ENCODE measurements at regions not wholly inside any gene's neighbourhood (a gene's known extent, or its start where the extent isn't known, plus 50 kb on each side); places are given as distances from the start of the nearest gene placed in this dataset.

GRCh38 chr15:81863162-81863561, 182.7 kb downstream of the MEX3B start:
- Histone ChIP-seq H3K9ac (ENCODE audit: low read depth, low read length) (no peak overlapping the region), H3K27me3 (ENCODE audit: insufficient read depth, low read length) (no peaks in the 10 kb centered on the region), H3K4me3 (ENCODE audit: low read length) (no peak overlapping the region), H3K27ac (ENCODE audit: low read depth, low read length) (no peak overlapping the region), H3K36me3 (ENCODE audit: insufficient read depth, low read length) (peaks cover 8% of the 10 kb centered on the region; the same call in 1 of the 2 replicates), H3K4me1 (ENCODE audit: insufficient read depth, low read length) (no peaks in the 10 kb centered on the region), H3K9me3 (ENCODE audit: insufficient read depth, low read depth, low read length) (no peaks in the 10 kb centered on the region)
- 72% methylated on average over 2 of the region's 2 CpGs for WGBS

- H3K4me1 ChIP-seq (ENCODE audit: insufficient read depth, low read length) = no peaks in the 10 kb centered on the region
- H3K9me3 ChIP-seq (ENCODE audit: insufficient read depth, low read depth, low read length) = no peaks in the 10 kb centered on the region
- H3K27ac ChIP-seq (ENCODE audit: low read depth, low read length) = no peak overlapping the region
- WGBS = 95% methylated on average over 9 of the region's 9 CpGs
- no peak overlapping the region for H3K9ac ChIP-seq (ENCODE audit: low read depth, low read length)
- H3K27me3 ChIP-seq (ENCODE audit: insufficient read depth, low read length) = no peaks in the 10 kb centered on the region
- H3K36me3 ChIP-seq (ENCODE audit: insufficient read depth, low read length) = peaks cover 14% of the 10 kb centered on the region; the same call in 1 of the 2 replicates
- H3K4me3 ChIP-seq (ENCODE audit: low read length) = no peak overlapping the region
These were observed 185.9 kb downstream of the MEX3B start for GRCh38 chr15:81859737-81860516.

DNA sequence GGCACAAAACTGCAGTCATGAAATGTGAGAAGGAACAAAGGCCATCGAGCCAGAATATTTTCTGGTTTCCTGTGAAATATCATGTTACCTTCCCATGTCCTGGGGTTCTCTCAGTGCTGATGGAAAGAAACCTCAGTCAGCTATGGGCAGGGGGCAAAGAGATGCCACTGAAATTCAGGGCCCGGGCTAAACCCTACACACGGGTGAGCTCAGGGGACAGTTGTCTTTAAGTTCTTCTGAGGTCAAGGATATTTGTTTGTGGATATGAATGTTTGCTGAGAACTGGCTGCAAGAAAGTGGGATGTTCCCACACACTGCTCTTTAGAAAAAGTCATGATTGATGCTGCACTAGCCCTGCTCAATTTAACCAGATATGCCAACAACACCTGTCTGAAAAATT, 187.2 kb downstream of the MEX3B start:
- Histone ChIP-seq H3K9me3 (ENCODE audit: insufficient read depth, low read depth, low read length) (no peaks in the 10 kb centered on the region), H3K27ac (ENCODE audit: low read depth, low read length) (no peak overlapping the region), H3K27me3 (ENCODE audit: insufficient read depth, low read length) (no peaks in the 10 kb centered on the region), H3K4me3 (ENCODE audit: low read length) (no peak overlapping the region), H3K9ac (ENCODE audit: low read depth, low read length) (no peak overlapping the region), H3K4me1 (ENCODE audit: insufficient read depth, low read length) (no peaks in the 10 kb centered on the region), H3K36me3 (ENCODE audit: insufficient read depth, low read length) (peaks cover 14% of the 10 kb centered on the region; the same call in 1 of the 2 replicates)
- WGBS = 94% methylated on average over 3 of the region's 3 CpGs

DNA sequence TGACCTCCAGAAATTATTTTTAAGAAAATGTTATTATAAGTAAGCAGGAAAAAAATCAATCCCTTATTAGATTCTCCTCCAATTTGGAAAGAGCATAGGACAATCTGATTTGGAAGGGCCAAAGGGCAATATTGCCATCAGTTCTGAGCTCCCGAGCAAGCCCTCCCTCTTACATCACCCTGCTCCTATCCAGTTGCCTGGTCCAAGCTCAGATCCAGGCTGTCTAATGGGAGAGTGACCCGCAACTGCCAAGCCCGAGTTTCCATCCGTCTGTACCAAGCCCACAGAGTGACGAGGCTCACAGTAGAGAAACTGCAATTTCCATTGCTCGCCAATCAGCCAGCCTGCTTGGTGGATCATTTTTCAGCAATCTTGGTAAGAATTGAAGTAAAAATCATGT, 187.7 kb downstream of the MEX3B start:
- Histone ChIP-seq H3K36me3 (ENCODE audit: insufficient read depth, low read length) (peaks cover 14% of the 10 kb centered on the region; the same call in 1 of the 2 replicates), H3K9ac (ENCODE audit: low read depth, low read length) (no peak overlapping the region), H3K4me1 (ENCODE audit: insufficient read depth, low read length) (no peaks in the 10 kb centered on the region), H3K9me3 (ENCODE audit: insufficient read depth, low read depth, low read length) (no peaks in the 10 kb centered on the region), H3K4me3 (ENCODE audit: low read length) (no peak overlapping the region), H3K27me3 (ENCODE audit: insufficient read depth, low read length) (no peaks in the 10 kb centered on the region), H3K27ac (ENCODE audit: low read depth, low read length) (no peak overlapping the region)
- WGBS = 95% methylated on average over 6 of the region's 6 CpGs

DNA sequence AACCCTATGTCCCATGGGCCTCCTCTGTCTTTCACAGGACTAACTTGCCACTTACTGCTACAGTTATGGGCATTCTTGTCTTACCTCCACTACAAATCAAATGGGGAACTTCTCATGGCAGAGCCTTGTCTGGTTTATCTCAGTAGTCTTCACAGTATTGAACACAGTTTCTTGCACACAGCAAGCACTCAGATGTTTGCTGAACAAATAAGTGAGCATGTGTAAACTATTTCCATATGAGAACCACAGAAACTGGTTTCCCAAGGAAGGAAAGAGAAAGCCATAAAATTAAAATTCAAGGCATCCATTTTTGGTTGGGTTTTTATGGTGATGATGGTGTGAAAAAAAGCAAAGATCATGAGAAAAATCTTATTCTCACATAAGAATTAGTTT, 189.2 kb downstream of the MEX3B start:
- no peaks in the 10 kb centered on the region for H3K9me3 ChIP-seq (ENCODE audit: insufficient read depth, low read depth, low read length)
- no peaks in the 10 kb centered on the region for H3K27me3 ChIP-seq (ENCODE audit: insufficient read depth, low read length)
- H3K4me1 ChIP-seq (ENCODE audit: insufficient read depth, low read length) = no peaks in the 10 kb centered on the region
- no peak overlapping the region for H3K9ac ChIP-seq (ENCODE audit: low read depth, low read length)
- no peak overlapping the region for H3K27ac ChIP-seq (ENCODE audit: low read depth, low read length)
- 0 out of 2 replicates have a peak, but pooled peaks cover 14% of the 10 kb centered on the region for H3K36me3 ChIP-seq (ENCODE audit: insufficient read depth, low read length)
- no peak overlapping the region for H3K4me3 ChIP-seq (ENCODE audit: low read length)

GRCh38 chr15:81856001-81856633, 189.7 kb downstream of the MEX3B start:
- H3K36me3 ChIP-seq (ENCODE audit: insufficient read depth, low read length) = 0 out of 2 replicates have a peak, but pooled peaks cover 14% of the 10 kb centered on the region
- no peaks in the 10 kb centered on the region for H3K27me3 ChIP-seq (ENCODE audit: insufficient read depth, low read length)
- 96% methylated on average over 10 of the region's 10 CpGs for WGBS
- H3K4me3 ChIP-seq (ENCODE audit: low read length) = no peak overlapping the region
- H3K9ac ChIP-seq (ENCODE audit: low read depth, low read length) = no peak overlapping the region
- no peaks in the 10 kb centered on the region for H3K9me3 ChIP-seq (ENCODE audit: insufficient read depth, low read depth, low read length)
- H3K4me1 ChIP-seq (ENCODE audit: insufficient read depth, low read length) = no peaks in the 10 kb centered on the region
- no peak overlapping the region for H3K27ac ChIP-seq (ENCODE audit: low read depth, low read length)

GRCh38 chr15:81853150-81853748, 192.6 kb downstream of the MEX3B start:
- Histone ChIP-seq H3K9me3 (ENCODE audit: insufficient read depth, low read depth, low read length) (no peaks in the 10 kb centered on the region), H3K36me3 (ENCODE audit: insufficient read depth, low read length) (0 out of 2 replicates have a peak, but pooled peaks cover 6% of the 10 kb centered on the region), H3K27me3 (ENCODE audit: insufficient read depth, low read length) (no peaks in the 10 kb centered on the region), H3K27ac (ENCODE audit: low read depth, low read length) (no peak overlapping the region), H3K4me3 (ENCODE audit: low read length) (no peak overlapping the region), H3K4me1 (ENCODE audit: insufficient read depth, low read length) (no peaks in the 10 kb centered on the region), H3K9ac (ENCODE audit: low read depth, low read length) (no peak overlapping the region)
- 97% methylated on average over 3 of the region's 3 CpGs for WGBS

GRCh38 chr15:81852411-81853149, 193.2 kb downstream of the MEX3B start:
- 96% methylated on average over 2 of the region's 5 CpGs for WGBS
- H3K27ac ChIP-seq (ENCODE audit: low read depth, low read length) = no peak overlapping the region

DNA sequence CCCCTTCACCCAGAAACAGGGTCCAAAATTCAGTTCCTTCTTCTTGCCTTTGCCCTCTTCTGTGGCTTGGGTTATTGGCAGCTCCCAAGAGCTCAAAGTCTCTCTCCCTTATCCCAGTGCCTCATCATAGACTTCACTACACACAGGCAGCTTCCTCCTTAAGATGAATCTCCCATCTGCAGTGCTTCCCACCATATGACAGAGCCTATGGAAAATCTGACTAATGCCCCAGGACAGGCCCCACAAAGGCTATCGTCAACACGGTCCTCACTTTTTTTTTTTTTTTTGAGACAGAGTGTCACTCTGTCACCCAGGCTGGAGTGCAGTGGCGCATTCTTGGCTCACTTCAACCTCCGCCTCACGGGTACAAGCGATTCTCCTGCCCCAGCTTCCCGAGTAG, 194.1 kb downstream of the MEX3B start:
- no peaks in the 10 kb centered on the region for H3K4me1 ChIP-seq (ENCODE audit: insufficient read depth, low read length)
- 83% methylated on average over 7 of the region's 7 CpGs for WGBS
- no peak overlapping the region for H3K27ac ChIP-seq (ENCODE audit: low read depth, low read length)
- no peaks in the 10 kb centered on the region for H3K9me3 ChIP-seq (ENCODE audit: insufficient read depth, low read depth, low read length)
- H3K27me3 ChIP-seq (ENCODE audit: insufficient read depth, low read length) = no peaks in the 10 kb centered on the region
- no peak overlapping the region for H3K9ac ChIP-seq (ENCODE audit: low read depth, low read length)
- no peak overlapping the region for H3K4me3 ChIP-seq (ENCODE audit: low read length)
- 0 out of 2 replicates have a peak, but pooled peaks cover 2% of the 10 kb centered on the region for H3K36me3 ChIP-seq (ENCODE audit: insufficient read depth, low read length)

More at GRCh38 chr15:81852411-81853149, 193.2 kb downstream of the MEX3B start:
- Histone ChIP-seq H3K4me3 (ENCODE audit: low read length) (no peak overlapping the region), H3K4me1 (ENCODE audit: insufficient read depth, low read length) (no peaks in the 10 kb centered on the region), H3K9me3 (ENCODE audit: insufficient read depth, low read depth, low read length) (no peaks in the 10 kb centered on the region), H3K36me3 (ENCODE audit: insufficient read depth, low read length) (0 out of 2 replicates have a peak, but pooled peaks cover 6% of the 10 kb centered on the region), H3K27me3 (ENCODE audit: insufficient read depth, low read length) (no peaks in the 10 kb centered on the region), H3K9ac (ENCODE audit: low read depth, low read length) (no peak overlapping the region)

DNA sequence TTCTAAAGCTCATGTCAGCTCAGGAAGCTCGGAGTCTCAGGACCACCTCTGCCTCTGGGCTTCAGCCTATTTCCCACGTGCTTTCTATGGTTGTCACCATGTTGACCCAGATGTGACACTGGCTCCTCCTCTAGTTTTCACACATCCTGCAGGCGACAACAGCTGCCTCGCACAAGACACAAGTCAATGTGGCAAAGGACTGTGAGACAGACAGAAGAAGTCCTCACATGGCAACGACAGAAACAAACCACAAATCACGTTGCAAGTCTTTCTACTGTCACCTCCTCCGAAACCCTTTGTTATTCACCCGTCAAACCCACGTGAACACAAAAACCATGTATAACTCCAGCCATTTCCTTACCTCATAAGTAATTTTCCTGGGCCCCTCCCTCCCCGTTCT, 194.5 kb downstream of the MEX3B start:
- no peaks in the 10 kb centered on the region for H3K27me3 ChIP-seq (ENCODE audit: insufficient read depth, low read length)
- H3K36me3 ChIP-seq (ENCODE audit: insufficient read depth, low read length) = no peaks in the 10 kb centered on the region
- no peaks in the 10 kb centered on the region for H3K4me1 ChIP-seq (ENCODE audit: insufficient read depth, low read length)
- no peak overlapping the region for H3K9ac ChIP-seq (ENCODE audit: low read depth, low read length)
- H3K27ac ChIP-seq (ENCODE audit: low read depth, low read length) = no peak overlapping the region
- WGBS = 93% methylated on average over 10 of the region's 10 CpGs
- H3K4me3 ChIP-seq (ENCODE audit: low read length) = no peak overlapping the region
- no peaks in the 10 kb centered on the region for H3K9me3 ChIP-seq (ENCODE audit: insufficient read depth, low read depth, low read length)

DNA sequence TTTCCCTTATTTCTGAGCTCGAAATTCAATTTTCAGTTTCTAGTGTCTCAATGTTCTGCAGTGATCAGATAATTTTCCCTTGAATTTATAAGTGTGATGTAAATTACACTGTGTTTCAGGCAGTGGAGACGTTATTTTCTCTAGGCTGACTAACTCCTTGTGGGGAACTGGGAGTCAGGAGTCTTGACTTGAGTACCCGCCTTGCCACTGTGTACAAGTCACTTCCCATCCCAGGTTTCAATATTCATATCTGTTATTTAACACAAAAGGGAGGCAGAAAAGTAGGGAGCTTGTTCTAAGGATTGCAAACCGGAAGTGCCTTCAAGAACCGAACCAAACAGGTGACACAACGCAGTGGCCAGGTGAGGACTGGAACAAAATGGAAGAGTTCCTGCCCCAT, 196.5 kb downstream of the MEX3B start:
- no peaks in the 10 kb centered on the region for H3K4me1 ChIP-seq (ENCODE audit: insufficient read depth, low read length)
- 92% methylated on average over 6 of the region's 6 CpGs for WGBS
- no peak overlapping the region for H3K4me3 ChIP-seq (ENCODE audit: low read length)
- H3K27me3 ChIP-seq (ENCODE audit: insufficient read depth, low read length) = no peaks in the 10 kb centered on the region
- no peaks in the 10 kb centered on the region for H3K36me3 ChIP-seq (ENCODE audit: insufficient read depth, low read length)
- H3K9ac ChIP-seq (ENCODE audit: low read depth, low read length) = no peak overlapping the region
- no peaks in the 10 kb centered on the region for H3K9me3 ChIP-seq (ENCODE audit: insufficient read depth, low read depth, low read length)
- no peak overlapping the region for H3K27ac ChIP-seq (ENCODE audit: low read depth, low read length)
